ELF-1 (cell line): ENCODE measurements at regions not wholly inside any gene's neighbourhood (a gene's known extent, or its start where the extent isn't known, plus 50 kb on each side); places are given as distances from the start of the nearest gene placed in this dataset.
"Not testable (repeated sequence)": the region's sequence is repeated elsewhere in the genome, so short reads cannot be mapped to it uniquely, and the experiment has no call there.

Experiments
- DNase-seq: peaks from one replicate; pipeline ENCODE4 v3.0.0-alpha.2; 2016; ENCODE audit warnings: low read depth, low spot score

DNA sequence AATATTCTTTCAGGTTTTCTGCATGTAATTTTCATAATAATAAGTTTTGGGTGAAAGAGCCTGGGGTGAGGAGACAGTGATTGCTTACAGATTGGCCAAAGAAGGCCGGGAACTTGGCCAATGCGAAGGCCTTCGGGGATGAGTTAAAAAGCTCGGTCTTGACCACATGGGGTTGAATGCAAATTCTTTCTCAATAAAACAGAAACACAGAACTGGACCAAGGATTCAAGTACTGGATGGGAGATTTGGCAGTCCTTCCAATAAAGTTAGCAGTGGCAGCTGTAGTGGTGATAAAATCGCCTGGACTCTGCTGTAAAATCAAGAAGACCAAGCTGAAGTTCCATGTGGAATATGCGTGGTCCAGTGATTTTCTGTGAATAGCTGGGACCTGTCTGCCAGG, 282.2 kb upstream of the KLF3 start:
- no peak for DNase-seq

DNA sequence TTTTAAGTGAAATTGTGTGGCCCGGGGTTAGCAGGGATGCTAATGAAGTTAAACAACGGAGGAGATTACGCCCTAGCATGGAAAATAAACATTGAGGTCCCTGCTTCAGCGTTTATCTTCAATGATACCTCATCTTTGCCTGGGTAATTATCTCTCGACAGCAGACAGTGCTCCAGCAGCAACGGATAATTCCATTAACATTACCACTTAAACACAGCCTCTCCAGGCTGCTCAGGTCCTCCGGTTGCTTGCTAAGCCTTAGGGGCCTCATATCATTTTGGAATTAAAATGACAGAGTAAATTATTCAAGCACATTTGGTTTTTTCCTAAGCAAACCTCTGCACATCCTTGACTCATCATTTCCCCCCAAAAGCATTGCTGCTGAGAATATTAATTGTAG, 281.5 kb upstream of the KLF3 start:
- DNase-seq = no peak

DNA sequence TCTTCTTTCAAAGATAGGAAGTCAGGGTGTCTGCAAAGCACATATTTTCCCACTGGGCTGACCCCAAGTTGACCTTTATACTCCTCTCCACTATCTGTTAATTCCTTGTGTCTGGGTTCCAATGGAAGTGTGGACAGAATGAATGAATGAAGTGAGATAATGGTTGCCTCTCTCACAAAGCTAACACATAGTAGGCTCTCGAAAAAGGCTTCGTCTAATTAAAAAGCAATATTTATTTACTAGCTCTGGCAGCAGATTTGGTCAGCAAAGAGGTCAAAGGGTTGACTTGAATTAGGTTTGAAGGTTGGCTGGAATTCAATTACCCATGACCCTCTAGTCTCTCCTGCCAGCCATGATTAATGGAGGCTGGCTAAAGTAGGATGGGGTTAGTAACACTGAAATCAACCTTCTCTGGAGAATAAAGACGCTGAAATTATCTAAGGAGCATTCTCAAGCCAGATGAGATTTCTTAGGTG, 280.3 kb upstream of the KLF3 start:
- DNase-seq = no peak

DNA sequence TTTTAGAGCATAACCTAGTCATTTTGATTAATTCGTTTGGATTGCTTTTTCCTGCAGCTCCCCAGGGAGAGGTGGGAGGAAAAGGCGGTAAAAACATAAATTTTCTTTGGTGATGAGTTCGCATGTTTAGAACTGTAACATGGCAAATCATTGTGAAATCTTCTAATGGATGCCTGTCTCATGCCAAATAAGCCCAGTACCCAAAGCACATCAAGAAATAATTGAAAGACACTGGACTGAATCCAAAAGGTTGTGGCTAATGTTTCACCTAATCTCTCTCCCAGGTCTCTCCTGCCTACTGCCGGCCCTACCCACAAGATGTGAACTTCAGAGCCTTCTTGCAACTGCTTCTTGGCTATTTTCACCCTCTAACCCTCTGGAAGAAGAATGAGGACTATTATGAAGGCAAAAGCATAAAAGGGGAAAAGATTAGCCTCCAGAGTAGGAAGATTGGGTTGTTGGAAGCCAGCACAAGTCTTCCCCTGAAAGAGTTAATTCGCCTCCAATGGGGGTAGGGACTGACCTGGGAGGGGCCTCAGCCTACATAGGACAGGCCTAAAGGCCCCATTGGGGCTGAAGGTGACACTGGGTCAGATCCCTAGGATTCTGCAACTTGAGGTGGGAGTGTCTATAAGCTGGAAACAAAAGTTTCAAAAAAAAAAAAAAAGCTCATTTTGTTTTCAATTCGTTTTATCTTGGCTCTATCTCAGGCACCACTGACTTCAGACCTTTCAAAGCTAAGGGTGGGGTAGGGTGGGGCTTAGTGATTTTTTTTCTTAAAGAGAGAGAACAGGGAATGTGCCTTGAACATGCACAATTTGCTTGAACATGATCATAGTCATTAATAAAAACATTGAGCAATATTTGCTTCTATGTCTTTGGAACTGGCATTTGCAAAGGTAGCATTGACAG, 278.6 kb upstream of the KLF3 start:
- no peak for DNase-seq

DNA sequence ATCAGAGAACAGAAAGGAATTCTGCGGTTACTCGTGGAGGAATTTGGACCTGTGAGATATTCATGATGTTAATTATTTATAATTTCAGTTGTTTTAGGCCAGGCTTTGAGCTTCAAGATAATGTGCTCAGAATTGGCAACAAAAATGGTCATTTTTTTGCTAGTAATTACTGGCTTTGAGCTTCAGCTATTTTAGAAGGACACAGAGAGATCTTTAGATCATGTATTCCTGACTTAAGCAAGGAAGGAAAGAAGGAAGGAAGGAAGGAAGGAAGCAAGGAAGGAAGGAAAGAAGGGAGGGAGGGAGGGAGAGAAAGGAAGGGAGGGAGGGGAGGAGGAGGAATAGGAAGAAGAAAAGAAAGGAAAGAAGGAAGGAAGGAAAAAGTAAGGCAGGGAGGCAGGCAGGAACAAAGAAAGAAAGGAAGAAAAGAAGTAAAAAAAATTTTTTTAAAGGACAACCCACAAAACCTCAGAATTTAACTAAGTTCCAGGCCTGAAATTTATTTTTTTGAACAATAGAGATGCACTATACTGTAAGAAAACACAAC, 277.9 kb upstream of the KLF3 start:
- no peak for DNase-seq

DNA sequence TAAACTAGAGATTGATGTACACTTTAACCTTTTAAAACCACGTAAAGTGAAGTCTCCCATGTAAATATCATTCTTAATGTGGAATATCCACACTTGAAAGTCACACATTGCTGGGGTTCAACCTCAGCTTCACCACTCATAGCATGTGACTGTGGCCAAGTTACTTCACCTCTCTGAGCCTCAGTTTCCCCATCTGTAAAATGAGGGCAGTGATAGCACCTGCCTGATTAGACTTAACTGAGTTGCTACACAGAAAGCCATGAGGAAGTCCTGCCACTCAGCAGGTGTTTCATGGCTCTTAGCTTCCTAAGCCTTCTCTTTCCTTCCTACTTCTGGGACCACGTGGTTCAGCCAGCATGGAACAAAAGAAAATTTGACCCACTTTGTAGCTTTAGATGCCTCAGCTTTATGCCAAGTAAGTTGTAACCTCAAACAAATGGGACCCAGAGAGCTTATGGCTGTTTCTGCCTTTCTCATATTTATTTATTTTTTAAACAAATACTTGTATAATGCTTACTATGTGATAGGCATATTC, 277.3 kb upstream of the KLF3 start:
- DNase-seq = no peak

DNA sequence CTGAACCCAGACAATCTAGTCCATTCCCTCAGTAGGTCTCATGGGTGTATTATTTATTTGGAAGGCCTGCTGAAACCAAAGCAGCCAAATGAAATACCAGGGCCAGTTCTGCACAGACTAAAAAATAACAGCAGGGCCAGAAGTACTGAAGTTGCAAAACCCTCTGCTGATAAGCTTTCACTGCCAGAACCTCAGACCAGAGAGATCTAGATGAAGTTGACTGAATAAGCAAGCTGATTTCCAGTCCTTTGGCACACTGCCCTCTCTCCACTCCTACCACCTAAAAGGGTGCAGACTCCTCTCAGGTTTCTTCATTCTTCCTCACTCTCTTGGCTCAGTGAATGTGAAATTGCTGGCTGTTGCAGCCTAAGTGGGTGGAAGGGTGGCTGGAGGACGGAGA, 276.7 kb upstream of the KLF3 start:
- no peak for DNase-seq

DNA sequence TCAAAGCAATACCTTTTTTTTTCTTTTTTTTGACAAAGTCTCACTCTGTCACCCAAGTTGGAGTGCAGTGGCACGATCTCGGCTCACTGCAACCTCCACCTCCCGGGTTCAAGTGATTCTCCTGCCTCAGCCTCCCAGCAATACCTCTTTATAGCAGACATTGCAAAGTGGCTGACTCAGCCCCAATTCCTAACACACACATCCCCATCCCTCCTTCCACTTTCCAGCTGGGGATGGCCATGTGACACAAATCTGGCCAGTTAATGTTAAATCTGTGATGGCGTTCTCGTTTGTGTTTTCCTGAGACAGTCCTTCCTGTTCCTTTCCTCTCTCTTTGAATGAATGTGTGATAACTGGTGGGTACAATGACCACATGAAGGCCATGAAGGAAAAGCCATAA, 276.2 kb upstream of the KLF3 start:
- DNase-seq = no peak

DNA sequence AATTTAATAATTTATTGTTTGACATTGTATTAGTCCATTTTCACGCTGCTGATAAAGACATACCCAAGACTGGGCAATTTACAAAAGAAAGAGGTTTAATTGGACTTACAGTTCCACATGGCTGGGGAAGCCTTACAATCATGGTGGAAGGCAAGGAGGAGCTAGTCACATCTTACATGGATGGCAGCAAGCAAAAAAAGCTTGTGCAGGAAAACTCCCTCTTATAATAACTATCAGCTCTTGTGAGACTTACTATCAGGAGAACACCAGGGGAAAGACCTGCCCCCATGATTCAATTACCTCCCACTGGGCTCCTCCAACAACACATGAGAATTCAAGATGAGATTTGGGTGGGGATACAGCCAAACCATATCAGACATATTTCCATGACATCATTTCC, 275.1 kb upstream of the KLF3 start:
- DNase-seq = not testable (repeated sequence)

DNA sequence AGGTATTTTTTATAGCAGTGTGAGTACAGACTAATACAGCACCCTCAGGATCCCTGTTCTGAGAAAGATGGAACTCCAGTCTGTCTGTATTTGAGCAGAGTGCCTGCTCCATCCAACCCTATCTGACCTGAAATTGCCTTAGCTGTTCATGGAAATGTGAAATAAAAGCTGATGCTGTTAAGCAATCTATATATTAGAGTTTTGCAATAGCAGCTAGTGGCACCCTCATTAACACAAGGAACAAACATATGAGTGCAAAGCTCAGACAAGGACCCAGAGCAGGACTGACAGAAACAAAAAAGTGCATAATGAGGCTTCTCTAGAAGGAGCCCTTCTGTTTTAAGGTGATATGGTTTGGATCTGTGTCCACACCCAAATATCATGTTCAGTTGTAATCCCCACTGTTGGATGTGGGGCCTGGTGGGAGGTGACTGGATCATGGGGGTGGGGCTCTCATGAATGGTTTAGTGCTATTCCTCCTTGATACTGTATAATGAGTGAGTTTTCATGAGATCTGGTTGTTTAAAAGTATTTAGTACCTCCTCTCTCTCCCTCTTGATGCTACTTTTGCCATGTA, 272.9 kb upstream of the KLF3 start:
- no peak for DNase-seq

DNA sequence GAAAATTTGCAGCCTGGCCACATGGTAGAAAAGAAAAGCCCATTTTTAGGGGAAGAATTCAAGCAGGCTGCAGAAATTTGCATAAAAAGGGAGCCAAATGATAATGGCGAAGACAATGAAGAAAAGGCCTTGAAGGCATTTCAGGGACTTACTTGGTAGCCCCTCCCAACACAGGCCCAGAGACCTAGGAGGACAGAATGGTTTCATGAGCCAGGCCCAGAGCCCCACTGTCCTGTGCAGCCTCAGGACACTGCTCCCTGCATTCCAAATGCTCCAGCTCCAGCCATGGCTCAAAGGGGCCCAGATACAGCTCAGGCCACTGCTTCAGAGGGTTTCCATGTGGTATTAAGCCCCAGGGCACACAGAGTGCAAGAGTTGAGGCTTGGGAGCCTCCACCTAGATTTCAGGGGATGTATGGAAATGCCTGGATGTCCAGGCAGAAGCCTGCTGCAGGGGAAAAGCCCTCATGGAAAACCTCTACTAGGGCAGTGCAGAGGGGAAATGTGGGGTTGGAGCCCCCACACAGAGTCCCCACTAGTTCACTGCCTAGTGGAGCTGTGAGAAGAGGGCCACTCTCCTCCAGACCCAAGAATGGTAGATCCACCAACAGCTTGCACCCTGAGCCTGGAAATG, 271.7 kb upstream of the KLF3 start:
- no peak for DNase-seq

DNA sequence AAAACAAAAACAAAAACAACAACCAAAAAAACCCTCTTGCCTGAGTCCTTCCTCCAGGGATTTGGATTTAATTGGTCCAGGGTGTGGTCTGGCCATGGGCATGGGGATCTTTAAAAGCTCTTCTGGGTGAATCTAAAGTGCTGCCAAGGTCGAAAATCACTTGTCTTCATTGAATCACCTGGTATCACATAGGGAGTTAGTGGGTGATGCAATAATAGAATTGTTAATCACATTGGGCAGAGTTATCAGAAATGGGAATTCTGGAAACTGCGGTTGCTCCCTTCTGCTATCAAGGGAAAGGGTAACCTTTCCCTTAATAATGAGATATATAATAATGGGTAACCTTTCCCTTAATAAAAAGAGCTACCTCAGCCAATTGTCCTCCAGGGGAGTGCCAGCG, 267.9 kb upstream of the KLF3 start:
- no peak for DNase-seq

DNA sequence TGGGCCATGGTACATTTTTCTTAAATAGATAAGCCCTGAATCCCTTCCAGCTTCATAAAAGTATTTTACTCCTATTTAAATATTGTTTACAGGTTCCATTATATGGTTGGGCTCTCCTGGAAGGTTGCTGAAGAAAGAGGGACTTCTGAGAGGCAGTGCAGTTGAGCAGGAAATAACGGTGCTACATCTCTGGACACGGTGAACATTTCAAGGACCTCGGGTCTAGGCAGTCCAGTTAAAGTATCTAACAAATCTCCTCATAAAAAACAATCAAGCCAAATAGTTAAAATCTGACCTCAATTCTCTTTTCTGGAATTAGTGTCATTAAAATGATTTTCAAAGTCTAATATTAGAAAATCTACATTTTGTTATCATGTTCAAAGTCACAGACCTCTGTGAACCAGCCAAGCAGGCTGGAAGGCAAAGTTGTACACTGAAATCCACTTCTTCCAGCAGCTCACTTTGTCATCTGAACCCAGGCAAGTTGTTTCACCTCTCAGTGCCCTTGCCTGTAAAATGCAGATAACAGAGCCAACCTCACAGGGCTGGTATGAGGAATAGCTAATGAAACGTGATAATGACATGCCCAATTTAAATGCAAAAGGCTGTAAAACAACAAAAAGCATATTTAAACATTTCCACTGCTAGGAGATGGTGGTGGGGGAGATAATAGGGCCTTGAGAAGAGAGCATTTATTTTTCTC, 267.0 kb upstream of the KLF3 start:
- no peak for DNase-seq

DNA sequence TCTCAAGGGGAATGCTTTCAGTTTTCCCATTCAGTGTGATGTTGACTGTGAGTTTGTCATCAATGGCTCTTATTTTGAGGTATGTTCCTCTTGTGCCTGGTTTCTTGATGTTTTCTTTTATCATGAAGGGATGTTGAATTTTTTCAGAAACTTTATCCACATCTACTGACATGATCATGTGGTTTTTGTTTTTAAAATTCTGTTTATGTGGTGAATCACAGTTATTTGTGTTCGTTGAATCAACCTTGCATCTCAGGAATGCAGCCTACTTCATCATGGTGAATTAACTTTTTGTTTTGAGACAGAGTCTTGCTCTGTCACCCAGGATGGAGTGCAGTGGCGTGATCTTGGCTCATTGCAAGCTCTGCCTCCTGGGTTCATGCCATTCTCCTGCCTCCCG, 263.1 kb upstream of the KLF3 start:
- DNase-seq = no peak

DNA sequence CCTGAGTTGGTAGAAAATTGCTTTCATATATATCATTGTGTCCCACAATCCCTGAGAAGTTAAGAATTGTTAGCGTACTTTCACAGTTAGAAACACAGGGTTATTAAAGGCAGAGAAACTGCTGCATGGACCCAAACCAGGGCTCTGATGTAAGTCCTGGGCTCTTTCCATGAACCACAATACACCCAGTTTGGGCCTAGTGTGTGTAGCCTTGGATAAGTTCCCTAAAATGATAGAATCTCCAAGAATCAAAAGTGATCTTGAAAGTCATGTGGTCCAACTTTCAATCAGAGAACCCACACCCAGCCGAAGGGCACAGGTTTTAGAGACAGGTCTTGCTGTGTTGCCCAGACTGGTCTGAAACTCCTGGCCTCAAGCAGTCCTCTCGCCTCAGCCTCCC, 257.8 kb upstream of the KLF3 start:
- DNase-seq = no peak

DNA sequence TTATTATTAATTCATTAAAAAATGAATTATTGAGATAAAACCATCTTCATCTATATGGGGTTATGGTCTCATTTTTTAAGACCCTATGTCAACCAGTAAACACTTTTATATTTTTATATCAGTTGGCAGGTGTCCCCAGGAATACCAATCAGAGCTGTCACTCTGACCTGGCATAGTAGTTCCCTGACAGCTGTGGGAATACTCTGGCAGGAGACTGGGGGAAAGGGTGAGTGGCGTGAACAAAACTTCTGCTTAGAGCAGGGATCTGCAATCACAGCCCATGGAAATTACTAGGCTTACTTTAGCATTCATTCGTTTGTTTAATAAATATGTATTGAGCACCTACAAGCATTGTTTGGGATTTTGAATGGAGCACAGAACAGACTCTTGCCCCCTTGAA, 254.1 kb upstream of the KLF3 start:
- no peak for DNase-seq

DNA sequence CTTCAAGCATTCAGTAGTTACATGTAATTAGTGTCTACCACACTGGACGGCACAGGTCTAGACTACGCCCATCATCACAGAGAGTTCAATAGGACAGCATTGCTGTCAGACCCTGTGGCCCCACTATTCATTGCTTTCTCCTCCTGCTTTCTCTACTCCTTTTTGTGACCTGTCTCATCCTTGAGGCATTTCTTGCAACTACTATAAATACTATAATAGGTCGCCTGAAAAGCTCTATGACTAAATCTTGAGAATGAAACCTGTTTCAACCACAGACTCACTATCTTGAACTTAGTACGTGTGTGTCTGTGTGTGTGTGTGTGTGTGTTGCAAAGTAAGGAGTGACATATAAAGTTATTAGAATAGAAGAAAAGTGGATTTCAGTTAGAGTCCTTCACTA, 252.9 kb upstream of the KLF3 start:
- DNase-seq = no peak

DNA sequence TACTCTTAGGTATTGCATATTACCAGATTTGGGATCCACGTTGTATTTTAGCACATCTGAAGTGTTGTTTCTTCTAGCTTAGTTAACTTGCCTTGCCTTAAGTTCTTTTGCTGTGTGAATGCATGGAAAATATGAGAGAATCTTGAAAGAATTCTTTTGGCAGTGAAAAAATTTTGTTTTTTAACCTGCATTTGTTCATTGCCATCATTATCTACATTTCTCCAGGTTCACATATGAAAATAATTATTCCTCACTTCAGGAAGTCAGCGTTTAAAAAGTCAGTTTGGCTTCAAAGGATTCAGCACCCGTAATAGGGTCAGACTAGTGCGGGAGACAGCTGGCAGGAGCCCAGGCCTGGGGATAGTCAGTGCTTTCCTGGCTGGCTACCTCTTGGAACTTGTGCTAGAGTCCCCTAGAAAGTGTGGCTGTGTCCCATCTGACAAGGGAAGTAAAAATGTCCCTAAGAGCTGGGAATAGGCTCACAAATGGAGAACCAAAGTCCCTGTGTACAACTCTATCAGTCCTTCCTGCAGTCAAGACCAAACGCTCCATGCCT, 251.9 kb upstream of the KLF3 start:
- DNase-seq = no peak

DNA sequence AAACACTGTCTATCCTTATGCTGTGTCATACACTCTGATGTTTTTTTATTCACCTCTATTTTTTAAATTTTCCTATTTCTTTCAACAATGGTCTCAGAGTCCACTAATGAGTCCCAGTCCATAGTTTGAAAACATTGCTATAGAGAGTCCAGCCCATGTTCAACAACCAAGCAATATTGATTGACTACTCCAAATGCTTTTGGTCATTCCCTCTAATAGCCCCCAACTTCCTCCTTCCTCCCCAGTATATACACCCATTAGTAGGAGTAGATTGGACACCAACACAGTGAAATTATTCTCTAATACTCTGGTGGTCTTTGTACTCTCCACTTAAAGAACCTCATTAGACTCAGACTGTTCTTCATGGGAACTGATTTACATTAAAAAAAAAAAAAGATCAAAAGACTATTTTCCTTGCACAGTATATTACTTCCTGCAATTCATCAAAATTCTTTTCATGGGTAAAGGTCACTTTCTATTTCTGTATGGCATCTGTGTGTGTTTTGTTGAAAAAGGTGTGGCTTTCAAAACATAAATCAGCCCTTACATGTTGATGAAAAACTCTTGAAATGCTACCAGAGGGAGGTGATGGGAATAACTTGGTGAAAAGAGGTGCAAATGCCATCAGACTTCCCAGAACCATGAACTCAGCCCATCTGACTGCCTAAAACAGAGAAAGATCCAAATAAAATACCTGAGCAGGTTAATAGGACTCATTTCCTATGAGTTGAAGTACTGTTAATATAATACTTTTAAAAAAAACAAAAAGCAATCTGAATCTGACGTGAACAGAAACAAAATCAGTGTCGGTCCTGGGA, 250.3 kb upstream of the KLF3 start:
- no peak for DNase-seq

DNA sequence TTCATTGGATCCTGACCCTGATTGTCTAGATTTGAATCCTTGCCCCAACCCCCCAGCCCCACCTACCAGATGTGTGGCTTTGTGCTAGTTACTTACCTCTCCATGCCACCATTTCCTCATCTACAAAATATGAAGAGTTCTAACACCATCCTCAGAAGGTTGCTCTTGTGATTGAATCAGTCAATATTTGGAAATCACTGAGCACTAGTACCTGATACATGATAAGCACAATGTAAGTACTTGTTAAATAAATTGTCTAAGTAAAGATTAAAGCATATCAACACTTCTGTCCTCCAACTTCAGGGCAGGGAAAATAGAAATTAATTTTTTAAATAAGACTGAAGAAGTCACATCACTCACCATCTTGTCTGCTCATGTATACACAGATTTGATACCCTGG, 249.6 kb upstream of the KLF3 start:
- DNase-seq = no peak

DNA sequence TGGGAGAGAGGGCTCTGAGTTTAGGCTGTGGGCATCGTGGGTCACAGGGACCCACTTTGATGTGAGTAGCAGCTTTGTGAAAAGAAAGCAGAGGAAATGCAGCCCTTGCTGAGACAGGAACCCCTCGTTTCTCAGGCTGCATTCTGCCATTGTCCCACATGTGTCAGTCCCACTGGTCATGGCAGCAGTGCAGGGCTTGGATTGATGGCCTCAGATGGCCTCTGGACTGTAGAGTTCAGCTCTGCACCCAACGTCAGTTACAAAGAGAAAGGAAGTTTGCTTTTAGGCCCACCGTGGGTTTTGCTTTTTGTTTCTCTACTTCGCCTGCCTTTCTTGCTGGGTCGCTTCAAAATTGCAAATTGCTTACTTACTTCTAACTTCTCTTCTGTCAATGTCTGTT, 248.3 kb upstream of the KLF3 start:
- DNase-seq = no peak
